ENCODE measurements at regions not wholly inside any gene's neighbourhood (a gene's known extent, or its start where the extent isn't known, plus 50 kb on each side); places are given as distances from the start of the nearest gene placed in this dataset.
"Not testable (repeated sequence)": the region's sequence is repeated elsewhere in the genome, so short reads cannot be mapped to it uniquely, and the experiment has no call there.

DNA sequence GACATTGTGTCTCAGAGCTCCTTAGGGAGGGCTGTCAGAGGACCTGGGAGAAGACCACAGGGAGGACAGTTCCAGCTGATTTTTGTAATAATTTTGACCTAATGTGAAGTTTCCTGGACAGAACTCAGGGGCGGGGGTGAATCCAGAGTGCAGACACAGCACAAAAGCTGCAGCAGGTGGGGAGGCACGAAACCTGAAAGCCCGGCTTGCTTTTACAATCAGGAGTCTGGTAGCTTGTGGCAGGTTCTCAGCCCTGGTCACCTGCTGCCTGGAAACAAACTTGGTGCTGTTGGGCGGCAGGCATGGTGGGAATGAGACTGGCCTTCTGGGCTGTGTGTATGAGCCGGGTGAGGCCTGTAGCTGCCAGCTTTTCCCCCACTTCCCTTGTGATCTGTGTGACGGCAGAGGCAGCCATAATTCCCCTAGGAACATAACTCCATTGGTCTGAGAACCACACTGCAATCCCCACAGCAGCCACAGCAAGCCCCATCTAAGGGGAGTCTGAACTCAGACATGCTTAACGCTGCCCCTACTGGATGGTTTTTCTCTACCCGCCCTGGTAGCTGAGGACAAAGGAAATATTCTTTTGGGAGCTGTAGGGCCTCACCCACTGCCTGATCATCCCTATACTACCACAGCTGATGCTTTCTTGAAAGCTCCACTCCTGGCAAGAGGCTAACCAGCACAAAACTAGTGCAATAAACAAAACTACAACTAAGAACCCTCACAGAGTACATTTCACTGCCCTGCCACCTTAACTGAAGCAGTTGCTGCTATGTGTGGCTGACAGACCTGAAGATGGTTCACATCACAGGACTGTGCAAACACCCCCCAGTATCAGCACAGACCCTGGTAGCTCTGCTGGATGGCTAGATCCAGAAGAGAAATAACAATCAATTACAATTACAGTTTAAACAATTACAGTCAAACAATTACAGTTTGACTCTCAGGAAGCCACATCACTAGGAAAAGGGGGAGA, 1055.1 kb upstream of the GJE1 start:
- DNase-seq (ENCODE audit: low read depth in 2 of 2), result no peak

- no peak for DNase-seq (ENCODE audit: low read depth in 2 of 2)
Observed at GRCh38 chr6:141057761-141058160, 1075.0 kb upstream of the GJE1 start.

DNA sequence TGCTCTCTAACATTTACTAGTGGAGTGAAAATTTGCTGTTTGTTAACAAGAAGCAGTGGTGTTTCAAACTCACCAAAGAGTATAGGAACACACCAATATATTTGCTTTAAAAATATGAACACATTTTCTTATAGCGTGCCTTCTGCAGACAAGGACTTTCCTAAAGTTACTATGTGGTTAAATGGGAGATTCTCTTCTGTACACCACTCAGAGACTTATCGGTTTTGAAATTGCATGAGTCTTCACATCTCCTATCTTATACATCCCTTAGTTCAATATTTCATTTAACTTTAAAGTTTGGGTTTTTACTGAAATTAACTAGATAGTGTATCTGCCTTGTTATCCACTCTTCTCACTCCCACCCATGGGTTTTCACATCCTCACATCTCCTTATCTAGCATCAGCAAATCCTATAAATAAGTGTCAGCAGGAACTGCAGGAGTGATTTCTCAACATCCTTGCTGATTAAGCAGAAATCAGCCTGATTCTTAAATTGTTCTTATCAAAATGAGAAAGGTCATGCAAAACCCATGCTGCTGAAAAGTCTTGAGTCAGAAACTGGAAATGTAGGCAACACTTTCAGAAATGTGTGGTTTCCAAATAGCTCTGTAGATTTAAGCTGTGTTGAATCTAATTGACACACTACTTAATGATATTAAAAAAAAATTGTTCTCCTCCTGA, 1075.6 kb upstream of the GJE1 start:
- no peak for DNase-seq (ENCODE audit: low read depth in 2 of 2)

DNA sequence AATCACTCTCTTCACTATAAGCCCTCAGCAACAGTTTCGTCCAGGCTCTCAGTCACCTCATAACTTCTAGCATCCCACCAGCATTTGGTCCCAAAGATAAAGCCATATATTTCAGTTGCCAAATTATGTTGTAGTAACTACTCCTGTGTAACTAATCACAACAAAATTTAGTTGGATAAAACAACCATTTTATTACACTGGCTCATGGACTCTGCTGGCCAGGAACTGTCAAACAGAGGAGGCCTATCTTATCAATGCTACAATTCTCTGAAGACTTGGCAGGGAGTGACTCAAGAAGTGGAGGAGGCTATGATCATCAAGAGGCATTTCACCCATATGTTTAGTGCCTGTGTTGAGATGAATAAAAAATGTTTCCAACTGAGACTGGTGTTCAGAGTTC, 1082.3 kb upstream of the GJE1 start:
- DNase-seq (ENCODE audit: low read depth in 2 of 2), result no peak

DNA sequence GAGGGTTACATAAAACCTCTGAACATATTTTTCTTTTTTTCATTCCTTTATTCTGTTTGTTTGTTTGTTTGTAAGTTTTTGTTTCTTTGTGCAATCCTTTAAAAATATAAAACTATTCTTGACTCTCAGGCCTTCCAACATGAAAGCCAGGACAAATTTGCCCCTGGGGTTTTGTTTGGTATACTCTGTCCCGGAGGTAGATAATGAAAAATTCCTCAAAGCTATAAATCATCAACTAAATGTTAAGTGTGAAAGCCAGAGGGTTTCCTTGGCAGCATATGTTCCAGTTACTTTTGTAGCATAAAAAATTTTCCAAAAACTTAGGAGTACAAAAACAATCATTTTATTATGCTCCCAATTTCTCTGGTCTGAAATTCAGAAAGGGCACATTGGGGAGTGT, 1084.3 kb upstream of the GJE1 start:
- no peak for DNase-seq (ENCODE audit: low read depth in 2 of 2)

DNA sequence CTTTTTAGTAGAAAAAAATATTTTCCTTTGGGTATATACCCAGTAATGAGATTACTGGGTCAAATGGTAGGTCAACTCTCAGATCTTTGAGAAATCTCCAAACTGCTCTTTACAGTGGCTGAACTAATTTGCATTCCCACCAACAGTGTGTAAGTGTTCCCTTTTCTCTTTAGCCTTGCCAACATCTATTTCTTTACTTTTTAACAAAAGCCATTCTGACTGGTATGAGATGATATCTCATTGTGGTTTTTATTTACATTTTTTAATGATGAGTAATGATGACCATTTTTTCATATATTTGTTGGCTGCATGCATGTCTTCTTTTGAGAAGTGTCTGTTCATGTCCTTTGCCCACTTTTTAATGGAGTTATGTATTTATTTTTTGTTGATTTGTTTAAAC, 1086.2 kb upstream of the GJE1 start:
- DNase-seq (ENCODE audit: low read depth in 2 of 2), result not testable (repeated sequence)

DNA sequence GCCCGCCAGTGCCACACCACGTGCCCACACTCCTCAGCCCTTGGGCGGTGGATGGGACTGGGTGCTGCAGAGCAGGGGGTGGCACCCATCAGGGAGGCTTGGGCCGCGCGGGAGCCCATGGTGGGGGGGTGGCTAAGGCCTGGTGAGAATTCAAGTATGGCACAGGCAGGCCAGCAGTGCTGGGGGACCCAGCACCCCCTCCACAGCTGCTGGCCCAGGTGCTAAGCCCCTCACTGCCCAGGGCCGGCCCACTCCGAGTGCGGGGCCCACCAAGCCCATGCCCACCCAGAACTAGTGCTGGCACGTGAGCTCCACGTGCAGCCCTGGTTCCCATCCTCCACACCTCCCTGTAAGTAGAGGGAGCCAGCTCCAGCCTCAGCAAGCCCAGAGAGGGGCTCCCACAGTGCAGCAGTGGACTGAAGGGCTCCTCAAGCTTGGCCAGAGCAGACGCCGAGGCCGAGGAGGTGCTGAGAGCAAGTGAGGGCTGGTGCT, 1091.1 kb upstream of the GJE1 start:
- DNase-seq (ENCODE audit: low read depth in 2 of 2), result no peak

- DNase-seq (ENCODE audit: low read depth in 2 of 2), result no peak
Observed at GRCh38 chr6:141035312-141036200, 1097.2 kb upstream of the GJE1 start.

DNA sequence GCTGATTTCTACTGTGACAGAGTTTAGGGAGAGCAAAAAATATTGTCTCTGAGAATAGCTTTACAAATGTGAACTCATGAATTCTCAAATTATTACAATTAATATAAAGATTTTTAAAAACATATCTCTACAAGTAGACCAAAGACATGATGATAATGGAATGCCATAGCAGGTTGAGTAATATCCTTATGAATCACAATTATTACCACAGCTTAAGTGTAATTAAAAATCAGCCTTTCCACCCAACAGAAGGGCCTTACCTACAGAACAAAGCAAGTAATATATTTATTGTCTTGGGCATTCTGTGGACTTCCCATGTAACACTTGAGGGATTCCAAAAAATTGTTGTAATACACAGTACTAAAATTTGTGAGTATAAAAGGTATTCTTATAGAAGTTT, 1099.6 kb upstream of the GJE1 start:
- no peak for DNase-seq (ENCODE audit: low read depth in 2 of 2)

DNA sequence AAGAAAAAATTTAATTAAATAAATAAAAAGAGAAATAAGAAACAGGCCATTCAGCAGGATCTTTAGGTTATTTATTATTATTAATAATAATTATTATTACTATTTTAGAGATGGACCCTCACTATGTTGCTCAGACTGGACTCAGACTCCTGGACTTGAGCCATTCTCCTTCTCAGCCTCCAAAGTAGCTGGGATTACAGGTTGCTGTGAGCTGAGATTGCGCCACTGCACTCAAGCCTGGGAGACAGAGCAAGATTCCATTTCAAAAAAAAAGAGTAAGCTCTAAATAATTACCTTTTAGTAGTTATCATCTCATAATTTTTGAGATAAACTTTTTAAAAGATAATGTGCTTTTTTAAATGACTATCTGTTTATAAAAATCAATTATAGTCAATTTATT, 1102.8 kb upstream of the GJE1 start:
- no peak for DNase-seq (ENCODE audit: low read depth in 2 of 2)

GRCh38 chr6:141028791-141029280, 1103.9 kb upstream of the GJE1 start:
- DNase-seq (ENCODE audit: low read depth in 2 of 2), result no peak

DNA sequence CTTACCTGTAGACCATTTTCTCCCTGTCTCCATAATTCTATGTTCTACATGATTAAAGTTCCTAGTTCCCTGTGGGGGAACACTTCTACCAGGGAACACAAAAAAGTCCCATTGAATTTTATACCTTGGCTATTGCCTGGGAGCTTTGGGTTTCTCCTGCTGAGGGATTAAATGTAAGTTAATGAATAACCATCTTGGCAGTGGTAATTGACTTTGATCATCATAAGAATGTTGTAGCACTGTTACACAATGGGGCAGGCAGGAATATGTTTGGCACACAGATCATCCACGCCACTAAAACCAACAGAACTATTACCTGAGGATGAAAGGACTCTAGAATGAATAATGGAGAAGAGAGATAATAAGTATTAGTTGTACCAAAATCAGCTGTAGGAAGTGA, 1106.2 kb upstream of the GJE1 start:
- no peak for DNase-seq (ENCODE audit: low read depth in 2 of 2)

GRCh38 chr6:141024526-141024925, 1108.2 kb upstream of the GJE1 start:
- no peak for DNase-seq (ENCODE audit: low read depth in 2 of 2)

- no peak for DNase-seq (ENCODE audit: low read depth in 2 of 2)
Observed at GRCh38 chr6:141017941-141018340, 1114.8 kb upstream of the GJE1 start.

GRCh38 chr6:141000917-141001316, 1131.8 kb upstream of the GJE1 start:
- no peak for DNase-seq (ENCODE audit: low read depth in 2 of 2)

- DNase-seq (ENCODE audit: low read depth in 2 of 2), result no peak
Observed at GRCh38 chr6:140993515-140993914, 1139.2 kb upstream of the GJE1 start.

- DNase-seq (ENCODE audit: low read depth in 2 of 2), result no peak
Observed at GRCh38 chr6:140992678-140993077, 1140.0 kb upstream of the GJE1 start.

GRCh38 chr6:140988780-140989179, 1143.9 kb upstream of the GJE1 start:
- DNase-seq (ENCODE audit: low read depth in 2 of 2), result no peak

GRCh38 chr6:140987364-140988155, 1145.2 kb upstream of the GJE1 start:
- no peak for DNase-seq (ENCODE audit: low read depth in 2 of 2)

GRCh38 chr6:140985679-140986275, 1146.9 kb upstream of the GJE1 start:
- no peak for DNase-seq (ENCODE audit: low read depth in 2 of 2)
